Activated naive CD4-positive, alpha-beta T cell treated with anti-CD3 and anti-CD28 coated beads for 36 hours (primary cell): ENCODE measurements at regions not wholly inside any gene's neighbourhood (a gene's known extent, or its start where the extent isn't known, plus 50 kb on each side); places are given as distances from the start of the nearest gene placed in this dataset.

Experiments
- CTCF ChIA-PET: fragments of 350-600 bp; sonication (Branson Sonifier 250); formaldehyde crosslinking; loops from one replicate; lab custom pipeline; 2021; ENCODE audit warnings: antibody characterized with exemption; lab: Charles Lee
- DNase-seq: peaks from one replicate; pipeline ENCODE4 v3.0.0-alpha.2; 2020
- H3K27ac Mint-ChIP-seq: one replicate; pipeline ENCODE4 v1.8.0; 2021; ENCODE audit warnings: mild to moderate bottlenecking, mixed read lengths
- H3K27me3 Mint-ChIP-seq: one replicate; pipeline ENCODE4 v1.8.0; 2021; ENCODE audit warnings: low read depth, mixed read lengths
- H3K36me3 Mint-ChIP-seq: one replicate; pipeline ENCODE4 v1.8.0; 2021; ENCODE audit warnings: low read depth, mixed read lengths
- H3K4me1 Mint-ChIP-seq: one replicate; pipeline ENCODE4 v1.8.0; 2021; ENCODE audit warnings: low read depth, mixed read lengths
- H3K4me3 Mint-ChIP-seq: one replicate; pipeline ENCODE4 v1.8.0; 2021; ENCODE audit warnings: mild to moderate bottlenecking, moderate library complexity, mixed read lengths
- H3K9me3 Mint-ChIP-seq: one replicate; pipeline ENCODE4 v1.8.0; 2021; ENCODE audit warnings: mixed read lengths
- intact Hi-C: fragments of 100-400 bp; cut with micrococcal nuclease; formaldehyde crosslinking; loops from one replicate; pipeline ENCODE4 v1.15.1; 2023

DNA sequence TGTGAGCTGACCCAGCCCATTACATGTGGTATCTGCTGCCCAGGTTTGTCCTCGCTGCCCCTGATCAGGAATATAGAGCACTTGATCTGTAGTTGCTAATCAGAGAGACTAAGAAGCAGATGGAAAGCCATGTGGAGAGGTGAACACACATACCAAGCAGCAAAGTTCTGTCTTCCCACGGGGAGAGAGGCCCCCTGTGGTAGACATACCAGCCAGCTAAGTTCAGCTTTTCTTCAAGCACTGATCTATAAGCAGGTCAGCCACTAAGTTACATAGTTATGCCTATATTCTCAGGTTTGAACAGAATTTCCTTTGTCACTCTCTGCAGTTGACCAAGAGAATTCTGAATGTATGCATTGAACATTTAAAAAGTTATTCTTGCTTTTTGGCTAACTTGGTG, 76.4 kb downstream of the DDX3Y start:
- no peak for DNase-seq
- H3K36me3 Mint-ChIP-seq, result no peaks in the 10 kb centered on the region
- no peaks in the 10 kb centered on the region for H3K27me3 Mint-ChIP-seq
- intact Hi-C loops, result no loop called here
- H3K4me3 Mint-ChIP-seq, result no peak overlapping the region
- CTCF ChIA-PET, result no interaction called here
- no peaks in the 10 kb centered on the region for H3K4me1 Mint-ChIP-seq
- H3K27ac Mint-ChIP-seq, result no peak overlapping the region
- no peaks in the 10 kb centered on the region for H3K9me3 Mint-ChIP-seq

GRCh38 chrY:12982249-12982829, 77.7 kb downstream of the DDX3Y start:
- CTCF ChIA-PET, result no interaction called here
- Mint-ChIP-seq H3K4me3 (no peak overlapping the region), H3K27ac (no peak overlapping the region), H3K4me1 (no peaks in the 10 kb centered on the region), H3K27me3 (no peaks in the 10 kb centered on the region), H3K9me3 (no peaks in the 10 kb centered on the region), H3K36me3 (no peaks in the 10 kb centered on the region)
- no peak for DNase-seq
- intact Hi-C loops, result no loop called here

DNA sequence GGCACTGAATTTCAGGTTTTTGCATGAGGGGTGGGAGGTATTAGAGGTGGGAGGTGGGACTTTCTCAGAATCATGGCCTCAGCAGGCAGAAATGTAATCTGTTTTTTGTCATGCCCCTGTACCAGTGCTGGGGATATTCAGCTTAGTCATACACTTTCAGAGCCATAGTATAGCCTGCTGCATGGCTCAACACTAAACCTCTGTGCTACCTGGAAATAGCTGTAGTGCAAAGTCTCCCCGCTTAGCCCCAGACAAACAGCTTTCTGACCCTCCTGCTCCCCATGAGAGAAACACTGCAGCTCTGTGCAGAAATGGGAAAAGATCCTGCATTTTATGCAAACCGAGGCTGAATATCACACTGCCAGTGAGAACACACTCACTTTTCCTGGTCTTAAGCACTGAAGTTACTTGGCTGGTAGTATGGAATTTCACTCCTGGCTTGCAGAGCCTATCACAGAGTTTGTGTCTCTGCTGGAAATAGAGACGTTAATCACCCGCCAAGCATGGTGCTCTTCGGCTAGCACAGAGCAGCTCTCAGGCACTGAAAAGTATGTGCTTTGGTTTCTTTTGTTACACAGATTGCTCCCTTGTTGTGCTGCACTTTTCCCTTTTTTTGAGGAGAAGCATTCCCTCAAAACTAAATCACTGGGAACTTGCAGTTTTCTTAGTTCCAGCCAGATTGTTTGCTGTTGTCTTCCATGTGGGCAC, 80.1 kb downstream of the DDX3Y start:
- Mint-ChIP-seq H3K9me3 (peaks cover 3% of the 10 kb centered on the region), H3K27ac (no peak overlapping the region), H3K4me1 (no peaks in the 10 kb centered on the region), H3K27me3 (no peaks in the 10 kb centered on the region), H3K36me3 (no peaks in the 10 kb centered on the region), H3K4me3 (no peak overlapping the region)
- CTCF ChIA-PET, result no interaction called here
- intact Hi-C loops, result no loop called here
- no peak for DNase-seq

DNA sequence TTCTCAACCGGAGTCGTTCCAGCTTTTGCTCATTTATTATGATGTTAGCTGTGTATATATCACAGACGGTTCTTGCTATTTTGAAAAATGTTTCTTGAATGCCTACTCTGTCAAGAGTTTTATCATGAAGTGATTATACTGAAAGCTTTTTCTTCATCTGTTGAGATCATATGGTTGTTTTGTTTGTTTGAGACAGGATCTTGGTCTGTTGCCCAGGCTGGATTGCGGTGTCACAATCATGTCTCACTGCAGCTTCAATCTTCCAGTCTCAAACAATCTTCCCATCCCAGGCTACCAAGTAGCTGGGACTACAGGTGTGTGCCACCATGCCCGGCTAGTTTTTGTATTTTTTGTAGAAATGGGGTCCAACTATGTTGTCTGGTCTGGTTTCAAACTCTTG, 112.8 kb downstream of the DDX3Y start:
- Mint-ChIP-seq H3K36me3 (no peaks in the 10 kb centered on the region), H3K27ac (no peak overlapping the region), H3K27me3 (no peaks in the 10 kb centered on the region), H3K4me1 (peaks cover 4% of the 10 kb centered on the region), H3K9me3 (no peaks in the 10 kb centered on the region), H3K4me3 (no peak overlapping the region)
- intact Hi-C loops, result no loop called here
- DNase-seq, result no peak
- CTCF ChIA-PET, result no interaction called here

GRCh38 chrY:13019486-13019885, 114.8 kb downstream of the DDX3Y start:
- peaks cover 4% of the 10 kb centered on the region for H3K4me1 Mint-ChIP-seq
- no peaks in the 10 kb centered on the region for H3K36me3 Mint-ChIP-seq
- H3K27ac Mint-ChIP-seq, result no peak overlapping the region
- no peak overlapping the region for H3K4me3 Mint-ChIP-seq
- no peaks in the 10 kb centered on the region for H3K9me3 Mint-ChIP-seq
- intact Hi-C loops, result no loop called here
- H3K27me3 Mint-ChIP-seq, result no peaks in the 10 kb centered on the region
- DNase-seq, result no peak
- CTCF ChIA-PET, result no interaction called here

DNA sequence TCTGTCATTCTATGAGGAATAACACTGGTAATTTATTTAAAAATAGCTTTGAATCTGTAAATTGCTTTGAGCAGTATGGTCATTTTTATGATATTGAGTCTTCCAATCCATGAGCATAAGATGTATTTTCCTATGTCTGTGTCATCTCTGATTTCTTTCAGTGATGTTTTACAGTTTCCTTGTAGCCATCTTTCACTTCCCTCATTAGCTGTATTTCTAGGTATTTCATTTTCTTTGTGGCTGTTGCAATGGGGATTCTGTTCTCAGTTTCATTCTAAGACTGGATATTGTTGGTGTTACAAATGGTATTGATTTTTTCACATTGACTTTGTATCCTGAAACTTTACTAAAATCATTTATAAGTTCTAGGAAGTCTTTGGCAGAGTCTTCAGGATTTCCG, 116.2 kb downstream of the DDX3Y start:
- no peaks in the 10 kb centered on the region for H3K27me3 Mint-ChIP-seq
- intact Hi-C loops, result no loop called here
- DNase-seq, result no peak
- H3K4me1 Mint-ChIP-seq, result peaks cover 4% of the 10 kb centered on the region
- H3K4me3 Mint-ChIP-seq, result no peak overlapping the region
- no peak overlapping the region for H3K27ac Mint-ChIP-seq
- no peaks in the 10 kb centered on the region for H3K36me3 Mint-ChIP-seq
- no peaks in the 10 kb centered on the region for H3K9me3 Mint-ChIP-seq
- CTCF ChIA-PET, result no interaction called here

- H3K27ac Mint-ChIP-seq, result no peak overlapping the region
- intact Hi-C loops, result no loop called here
- no peak overlapping the region for H3K4me3 Mint-ChIP-seq
- DNase-seq, result no peak
- CTCF ChIA-PET, result no interaction called here
- H3K4me1 Mint-ChIP-seq, result peaks cover 2% of the 10 kb centered on the region
- H3K9me3 Mint-ChIP-seq, result no peaks in the 10 kb centered on the region
- no peaks in the 10 kb centered on the region for H3K36me3 Mint-ChIP-seq
- H3K27me3 Mint-ChIP-seq, result no peaks in the 10 kb centered on the region
These were observed 118.9 kb downstream of the DDX3Y start for GRCh38 chrY:13023607-13024006.

DNA sequence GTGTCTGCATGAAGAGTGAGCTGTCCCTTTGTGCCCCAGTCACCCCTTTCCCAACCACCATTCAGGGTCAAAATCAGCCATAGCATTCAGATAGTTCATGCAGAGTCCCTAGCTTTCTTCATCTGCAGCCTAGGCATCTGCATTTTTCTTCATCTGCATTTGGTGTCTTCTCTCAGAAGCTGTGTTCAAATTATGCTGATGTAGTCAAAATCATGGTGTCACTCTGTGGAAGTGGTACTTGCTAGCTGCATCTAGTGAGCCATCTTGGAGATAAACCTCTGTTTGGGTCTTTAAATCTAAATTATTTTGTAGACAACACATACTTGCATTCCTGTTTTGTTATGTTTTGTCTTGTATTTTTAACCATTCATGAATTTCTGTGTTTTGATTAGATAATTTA, 119.8 kb downstream of the DDX3Y start:
- intact Hi-C loops, result no loop called here

GRCh38 chrY:13026906-13027305, 122.2 kb downstream of the DDX3Y start:
- intact Hi-C loops, result no loop called here
- no peaks in the 10 kb centered on the region for H3K4me1 Mint-ChIP-seq

More for the DNA sequence above, 119.8 kb downstream of the DDX3Y start:
- no peaks in the 10 kb centered on the region for H3K9me3 Mint-ChIP-seq
- H3K36me3 Mint-ChIP-seq, result no peaks in the 10 kb centered on the region
- H3K4me1 Mint-ChIP-seq, result peaks cover 2% of the 10 kb centered on the region
- no peak overlapping the region for H3K27ac Mint-ChIP-seq
- no peak for DNase-seq
- peaks cover 3% of the 10 kb centered on the region for H3K27me3 Mint-ChIP-seq
- no peak overlapping the region for H3K4me3 Mint-ChIP-seq
- CTCF ChIA-PET, result no interaction called here

GRCh38 chrY:13040232-13040631, 135.6 kb downstream of the DDX3Y start:
- H3K4me1 Mint-ChIP-seq, result peaks cover 5% of the 10 kb centered on the region
- no peaks in the 10 kb centered on the region for H3K27me3 Mint-ChIP-seq
- H3K4me3 Mint-ChIP-seq, result no peak overlapping the region
- intact Hi-C loops, result no loop called here
- no peaks in the 10 kb centered on the region for H3K36me3 Mint-ChIP-seq
- peak; percentile 5 for DNase-seq
- CTCF ChIA-PET, result no interaction called here
- H3K27ac Mint-ChIP-seq, result no peak overlapping the region
- H3K9me3 Mint-ChIP-seq, result peaks cover 6% of the 10 kb centered on the region

More at GRCh38 chrY:13026906-13027305, 122.2 kb downstream of the DDX3Y start:
- DNase-seq, result no peak
- H3K9me3 Mint-ChIP-seq, result no peaks in the 10 kb centered on the region
- H3K27ac Mint-ChIP-seq, result no peak overlapping the region
- no peaks in the 10 kb centered on the region for H3K36me3 Mint-ChIP-seq
- peaks cover 6% of the 10 kb centered on the region for H3K27me3 Mint-ChIP-seq
- no peak overlapping the region for H3K4me3 Mint-ChIP-seq
- CTCF ChIA-PET, result no interaction called here

- H3K4me1 Mint-ChIP-seq, result no peaks in the 10 kb centered on the region
- no peak overlapping the region for H3K4me3 Mint-ChIP-seq
- H3K27ac Mint-ChIP-seq, result no peak overlapping the region
- DNase-seq, result no peak
- intact Hi-C loops, result no loop called here
- H3K9me3 Mint-ChIP-seq, result no peaks in the 10 kb centered on the region
- no peaks in the 10 kb centered on the region for H3K27me3 Mint-ChIP-seq
- CTCF ChIA-PET, result no interaction called here
- no peaks in the 10 kb centered on the region for H3K36me3 Mint-ChIP-seq
These were observed 148.8 kb downstream of the DDX3Y start for GRCh38 chrY:13053501-13053900.

GRCh38 chrY:13066372-13066771, 161.7 kb downstream of the DDX3Y start:
- Mint-ChIP-seq H3K9me3 (no peaks in the 10 kb centered on the region), H3K27me3 (no peaks in the 10 kb centered on the region), H3K27ac (no peak overlapping the region), H3K36me3 (no peaks in the 10 kb centered on the region), H3K4me1 (no peaks in the 10 kb centered on the region), H3K4me3 (no peak overlapping the region)
- intact Hi-C loops, result no loop called here
- DNase-seq, result no peak
- CTCF ChIA-PET, result no interaction called here

- peaks cover 2% of the 10 kb centered on the region for H3K9me3 Mint-ChIP-seq
- H3K36me3 Mint-ChIP-seq, result no peaks in the 10 kb centered on the region
- no peak overlapping the region for H3K27ac Mint-ChIP-seq
- intact Hi-C loops, result no loop called here
- H3K4me1 Mint-ChIP-seq, result no peaks in the 10 kb centered on the region
- H3K27me3 Mint-ChIP-seq, result no peaks in the 10 kb centered on the region
- CTCF ChIA-PET, result no interaction called here
- H3K4me3 Mint-ChIP-seq, result no peak overlapping the region
- no peak for DNase-seq
These were observed 164.0 kb downstream of the DDX3Y start for GRCh38 chrY:13068696-13069095.
